RPMI8226 (cell line): ENCODE measurements at regions not wholly inside any gene's neighbourhood (a gene's known extent, or its start where the extent isn't known, plus 50 kb on each side); places are given as distances from the start of the nearest gene placed in this dataset.
A peak's percentile ranks its signal among the peaks of the same experiment; 100 is the strongest.

Experiments used
- DNase-seq: peaks from one replicate; pipeline ENCODE4 v3.0.0-alpha.2; 2015

GRCh38 chr11:10388101-10388500 lies 67.0 kb upstream of the AMPD3 start:
- DNase-seq = no peak

GRCh38 chr11:10388574-10388973 lies 66.5 kb upstream of the AMPD3 start:
- no peak for DNase-seq

- no peak for DNase-seq
Measured at GRCh38 chr11:10390375-10390774, 64.7 kb upstream of the AMPD3 start.

GRCh38 chr11:10392095-10393079 lies 62.7 kb upstream of the AMPD3 start:
- no peak for DNase-seq

- no peak for DNase-seq
Measured at GRCh38 chr11:10394229-10395101, 60.6 kb upstream of the AMPD3 start.

GRCh38 chr11:10395166-10395897 lies 59.7 kb upstream of the AMPD3 start:
- DNase-seq = no peak

- DNase-seq = no peak
Measured at GRCh38 chr11:10396771-10397170, 58.3 kb upstream of the AMPD3 start.

- no peak for DNase-seq
Measured at GRCh38 chr11:10397226-10397987, 57.7 kb upstream of the AMPD3 start.

- DNase-seq = peak; percentile 9
Measured at GRCh38 chr11:10398525-10398924, 56.5 kb upstream of the AMPD3 start.

- DNase-seq = peak; percentile 47
Measured at GRCh38 chr11:10400856-10401255, 54.2 kb upstream of the AMPD3 start.

- no peak for DNase-seq
Measured at GRCh38 chr11:10401256-10401655, 53.8 kb upstream of the AMPD3 start.

- no peak for DNase-seq
Measured at GRCh38 chr11:10401696-10402392, 53.2 kb upstream of the AMPD3 start.
